IMR-90 (cell line): ENCODE measurements at regions not wholly inside any gene's neighbourhood (a gene's known extent, or its start where the extent isn't known, plus 50 kb on each side); places are given as distances from the start of the nearest gene placed in this dataset.

Source experiments
- CTCF ChIP-seq: conservative IDR thresholded peaks from 2 replicates; pipeline ENCODE4 v1.5.1; 2012; ENCODE audit warnings: mild to moderate bottlenecking, low read depth, low read length, improper control_type of control experiment
- POLR2A ChIP-seq: IDR thresholded peaks from 2 replicates; pipeline ENCODE4 v1.6.1; 2012; ENCODE audit warnings: mild to moderate bottlenecking, low read depth, low read length

- TF ChIP-seq CTCF = no peak
- no peak for TF ChIP-seq POLR2A
Observed at GRCh38 chr1:244137276-244137675, 86.2 kb downstream of the ZBTB18 start.
